ENCODE measurements at regions not wholly inside any gene's neighbourhood (a gene's known extent, or its start where the extent isn't known, plus 50 kb on each side); places are given as distances from the start of the nearest gene placed in this dataset.
"Not testable (repeated sequence)": the region's sequence is repeated elsewhere in the genome, so short reads cannot be mapped to it uniquely, and the experiment has no call there.

GRCh38 chr1:96562094-96562493 is 159.5 kb upstream of the PTBP2 start:
- no peak for DNase-seq

GRCh38 chr1:96564401-96564800 is 157.2 kb upstream of the PTBP2 start:
- DNase-seq = not testable (repeated sequence)

GRCh38 chr1:96565546-96565945 is 156.0 kb upstream of the PTBP2 start:
- DNase-seq = no peak

GRCh38 chr1:96568639-96569038 is 152.9 kb upstream of the PTBP2 start:
- DNase-seq = no peak

- no peak for DNase-seq
Measured at GRCh38 chr1:96569288-96569687, 152.3 kb upstream of the PTBP2 start.

GRCh38 chr1:96579636-96580035 is 141.9 kb upstream of the PTBP2 start:
- DNase-seq = no peak

- no peak for DNase-seq
Measured at GRCh38 chr1:96580920-96581319, 140.7 kb upstream of the PTBP2 start.

GRCh38 chr1:96581772-96582171 is 139.8 kb upstream of the PTBP2 start:
- no peak for DNase-seq

GRCh38 chr1:96583903-96584302 is 137.7 kb upstream of the PTBP2 start:
- DNase-seq = no peak

GRCh38 chr1:96587222-96587621 is 134.4 kb upstream of the PTBP2 start:
- no peak for DNase-seq

GRCh38 chr1:96588416-96588995 is 133.1 kb upstream of the PTBP2 start:
- DNase-seq = no peak

- DNase-seq = not testable (repeated sequence)
Measured at GRCh38 chr1:96595530-96595929, 126.1 kb upstream of the PTBP2 start.

- peak in 1 of 2 experiments; percentile 0 for DNase-seq
Measured at GRCh38 chr1:96596226-96596922, 125.2 kb upstream of the PTBP2 start.

GRCh38 chr1:96597218-96597617 is 124.4 kb upstream of the PTBP2 start:
- DNase-seq = no peak

- no peak for DNase-seq
Measured at GRCh38 chr1:96598416-96599168, 123.0 kb upstream of the PTBP2 start.

- not testable (repeated sequence) for DNase-seq
Measured at GRCh38 chr1:96604620-96605019, 117.0 kb upstream of the PTBP2 start.

- not testable (repeated sequence) for DNase-seq
Measured at GRCh38 chr1:96617375-96617774, 104.2 kb upstream of the PTBP2 start.

GRCh38 chr1:96632045-96632664 is 89.4 kb upstream of the PTBP2 start:
- no peak for DNase-seq

GRCh38 chr1:96633695-96634094 is 87.9 kb upstream of the PTBP2 start:
- no peak for DNase-seq

- no peak for DNase-seq
Measured at GRCh38 chr1:96634883-96635282, 86.7 kb upstream of the PTBP2 start.

GRCh38 chr1:96641282-96641681 is 80.3 kb upstream of the PTBP2 start:
- no peak for DNase-seq

GRCh38 chr1:96643519-96643918 is 78.1 kb upstream of the PTBP2 start:
- no peak for DNase-seq

- DNase-seq = no peak
Measured at GRCh38 chr1:96649301-96649700, 72.3 kb upstream of the PTBP2 start.

- DNase-seq = no peak
Measured at GRCh38 chr1:96651517-96651916, 70.1 kb upstream of the PTBP2 start.

All from NCI-H2081 (cell line).